ENCODE measurements at regions not wholly inside any gene's neighbourhood (a gene's known extent, or its start where the extent isn't known, plus 50 kb on each side); places are given as distances from the start of the nearest gene placed in this dataset.

GRCh38 chr11:45597097-45597496 is 68.3 kb downstream of the CHST1 start:
- no peak for DNase-seq (ENCODE audit: low read depth)

GRCh38 chr11:45596571-45596970 is 68.9 kb downstream of the CHST1 start:
- no peak for DNase-seq (ENCODE audit: low read depth)

- no peak for DNase-seq (ENCODE audit: low read depth)
Measured at GRCh38 chr11:45593992-45594391, 71.4 kb downstream of the CHST1 start.

- no peak for DNase-seq (ENCODE audit: low read depth)
Measured at GRCh38 chr11:45592636-45593035, 72.8 kb downstream of the CHST1 start.

GRCh38 chr11:45590743-45591142 is 74.7 kb downstream of the CHST1 start:
- DNase-seq (ENCODE audit: low read depth): no peak

- DNase-seq (ENCODE audit: low read depth): no peak
Measured at GRCh38 chr11:45585205-45585604, 80.2 kb downstream of the CHST1 start.

GRCh38 chr11:45583981-45584566 is 81.3 kb downstream of the CHST1 start:
- DNase-seq (ENCODE audit: low read depth): no peak

GRCh38 chr11:45580399-45580798 is 85.0 kb downstream of the CHST1 start:
- no peak for DNase-seq (ENCODE audit: low read depth)

GRCh38 chr11:45578316-45578715 is 87.1 kb downstream of the CHST1 start:
- DNase-seq (ENCODE audit: low read depth): no peak

- no peak for DNase-seq (ENCODE audit: low read depth)
Measured at GRCh38 chr11:45577752-45578151, 87.7 kb downstream of the CHST1 start.

GRCh38 chr11:45576461-45577215 is 88.8 kb downstream of the CHST1 start:
- DNase-seq (ENCODE audit: low read depth): no peak

- DNase-seq (ENCODE audit: low read depth): no peak
Measured at GRCh38 chr11:45573728-45574127, 91.7 kb downstream of the CHST1 start.

GRCh38 chr11:45572354-45573123 is 92.9 kb downstream of the CHST1 start:
- DNase-seq (ENCODE audit: low read depth): no peak

- DNase-seq (ENCODE audit: low read depth): no peak
Measured at GRCh38 chr11:45569776-45570175, 95.6 kb downstream of the CHST1 start.

- DNase-seq (ENCODE audit: low read depth): no peak
Measured at GRCh38 chr11:45568049-45568448, 97.4 kb downstream of the CHST1 start.

- DNase-seq (ENCODE audit: low read depth): no peak
Measured at GRCh38 chr11:45565446-45565988, 99.9 kb downstream of the CHST1 start.

GRCh38 chr11:45563810-45564209 is 101.6 kb downstream of the CHST1 start:
- DNase-seq (ENCODE audit: low read depth): no peak

GRCh38 chr11:45563171-45563570 is 102.3 kb downstream of the CHST1 start:
- DNase-seq (ENCODE audit: low read depth): no peak

GRCh38 chr11:45560913-45561281 is 104.5 kb downstream of the CHST1 start:
- no peak for DNase-seq (ENCODE audit: low read depth)

GRCh38 chr11:45560155-45560912 is 105.1 kb downstream of the CHST1 start:
- DNase-seq (ENCODE audit: low read depth): no peak

- no peak for DNase-seq (ENCODE audit: low read depth)
Measured at GRCh38 chr11:45556851-45557707, 108.3 kb downstream of the CHST1 start.

Data from forelimb muscle (tissue), 1 donor.